H9 (cell line): ENCODE measurements at regions not wholly inside any gene's neighbourhood (a gene's known extent, or its start where the extent isn't known, plus 50 kb on each side); places are given as distances from the start of the nearest gene placed in this dataset.

Experiments
- DNase-seq: peaks from one replicate; pipeline ENCODE4 v3.0.0-alpha.2; 2017
- H2AFZ ChIP-seq: one replicate; pipeline ENCODE4 v1.6.1; 2013; ENCODE audit warnings: mild to moderate bottlenecking, low read length, control low read depth, moderate library complexity
- H2AK5ac ChIP-seq: 2 replicates; pipeline ENCODE4 v1.6.1; 2013; ENCODE audit warnings: low read length, control low read depth, mixed read lengths; ENCODE audit not compliant: insufficient read length
- H2BK120ac ChIP-seq: one replicate; pipeline ENCODE4 v1.6.1; 2013; ENCODE audit warnings: low read depth, mild to moderate bottlenecking, low read length, control low read depth, inconsistent platforms; ENCODE audit not compliant: poor library complexity, severe bottlenecking
- H2BK12ac ChIP-seq: 2 replicates; pipeline ENCODE4 v1.6.1; 2013; ENCODE audit warnings: low read length, control low read depth, mixed read lengths, low read depth; ENCODE audit not compliant: insufficient read length
- H2BK15ac ChIP-seq: 2 replicates; pipeline ENCODE4 v1.6.1; 2013; ENCODE audit warnings: low read depth, low read length, control low read depth
- H2BK20ac ChIP-seq: one replicate; pipeline ENCODE4 v1.6.1; 2013; ENCODE audit warnings: low read depth, mild to moderate bottlenecking, low read length, control low read depth, inconsistent platforms; ENCODE audit not compliant: poor library complexity, severe bottlenecking
- H2BK5ac ChIP-seq: 2 replicates; pipeline ENCODE4 v1.6.1; 2013; ENCODE audit warnings: low read length, control low read depth, mixed read lengths; ENCODE audit not compliant: insufficient read length
- H3K14ac ChIP-seq: 2 replicates; pipeline ENCODE4 v1.6.1; 2013; ENCODE audit warnings: low read length, control low read depth; ENCODE audit not compliant: insufficient read depth
- H3K18ac ChIP-seq: 2 replicates; pipeline ENCODE4 v1.6.1; 2013; ENCODE audit warnings: low read depth, mild to moderate bottlenecking, mixed read lengths, low read length, control low read depth; ENCODE audit not compliant: insufficient read length
- H3K23ac ChIP-seq: 2 replicates; pipeline ENCODE4 v1.6.1; 2013; ENCODE audit warnings: low read length, control low read depth, mixed read lengths, low read depth; ENCODE audit not compliant: insufficient read length
- H3K23me2 ChIP-seq: 2 replicates; pipeline ENCODE4 v1.6.1; 2013; ENCODE audit warnings: low read depth, mild to moderate bottlenecking, mixed read lengths, low read length, control low read depth; ENCODE audit not compliant: insufficient read length, poor library complexity, severe bottlenecking
- H3K27ac ChIP-seq: 2 replicates; pipeline ENCODE4 v1.5.1; 2013; ENCODE audit warnings: low read length, control low read depth, mixed read lengths, low read depth; ENCODE audit not compliant: insufficient read length
- H3K27me3 ChIP-seq: 2 replicates; pipeline ENCODE4 v1.6.1; 2013; ENCODE audit warnings: low read length, control low read depth, inconsistent platforms; ENCODE audit not compliant: insufficient read depth
- H3K4ac ChIP-seq: 2 replicates; pipeline ENCODE4 v1.6.1; 2013; ENCODE audit warnings: low read depth, mild to moderate bottlenecking, control low read depth, inconsistent platforms, low read length, moderate library complexity
- H3K4me1 ChIP-seq: 2 replicates; pipeline ENCODE4 v1.6.1; 2013; ENCODE audit warnings: low read length, control low read depth, inconsistent platforms; ENCODE audit not compliant: insufficient read depth
- H3K4me2 ChIP-seq: 2 replicates; pipeline ENCODE4 v1.6.1; 2013; ENCODE audit warnings: low read length, control low read depth, mixed read lengths; ENCODE audit not compliant: insufficient read length, insufficient read depth
- H3K56ac ChIP-seq: 2 replicates; pipeline ENCODE4 v1.6.1; 2013; ENCODE audit warnings: low read depth, mild to moderate bottlenecking, mixed read lengths, low read length, control low read depth; ENCODE audit not compliant: insufficient read length
- H3K79me1 ChIP-seq: 2 replicates; pipeline ENCODE4 v1.6.1; 2013; ENCODE audit warnings: low read depth, mild to moderate bottlenecking, moderate library complexity, low read length, control low read depth, inconsistent platforms; ENCODE audit not compliant: insufficient read depth, poor library complexity, severe bottlenecking
- H3K79me2 ChIP-seq: 2 replicates; pipeline ENCODE4 v1.6.1; 2013; ENCODE audit warnings: low read length, control low read depth, inconsistent platforms; ENCODE audit not compliant: insufficient read depth
- H3K9ac ChIP-seq: 2 replicates; pipeline ENCODE4 v1.6.1; 2013; ENCODE audit warnings: low read length, control low read depth, mixed read lengths; ENCODE audit not compliant: insufficient read length; ENCODE audit errors: extremely low read depth
- H3K9me3 ChIP-seq: one replicate; pipeline ENCODE4 v1.6.1; 2013; ENCODE audit warnings: low read depth, low read length, inconsistent platforms; ENCODE audit not compliant: control insufficient read depth
- H3T11ph ChIP-seq: one replicate; pipeline ENCODE4 v1.6.1; 2013; ENCODE audit warnings: mild to moderate bottlenecking, low read length, control low read depth, inconsistent platforms
- H4K20me1 ChIP-seq: one replicate; pipeline ENCODE4 v1.6.1; 2013; ENCODE audit not compliant: control insufficient read depth, insufficient read length, insufficient read depth
- H4K5ac ChIP-seq: 2 replicates; pipeline ENCODE4 v1.6.1; 2013; ENCODE audit warnings: low read depth, mild to moderate bottlenecking, mixed read lengths, low read length, control low read depth; ENCODE audit not compliant: insufficient read length
- H4K8ac ChIP-seq: replicated peaks from 2 replicates; pipeline ENCODE4 v1.6.1; 2013; ENCODE audit warnings: low read length, control low read depth, mixed read lengths, low read depth; ENCODE audit not compliant: insufficient read length
- H4K91ac ChIP-seq: 2 replicates; pipeline ENCODE4 v1.6.1; 2013; ENCODE audit warnings: low read depth, mild to moderate bottlenecking, moderate library complexity, mixed read lengths, low read length, control low read depth; ENCODE audit not compliant: insufficient read length
- H3K27ac Mint-ChIP-seq, 3 experiments: 2 replicates in 2 of 3; 3 replicates in 1 of 3; pipeline ENCODE4 v1.8.0; 2020 to 2021; ENCODE audit warnings: mixed read lengths in 3 of 3, mild to moderate bottlenecking in 1 of 3, moderate library complexity in 1 of 3
- H3K27me3 Mint-ChIP-seq: 2 replicates; pipeline ENCODE4 v1.8.0; 2021; ENCODE audit warnings: low read depth, mild to moderate bottlenecking, moderate library complexity, mixed read lengths
- H3K36me3 Mint-ChIP-seq, 3 experiments: 2 replicates in 2 of 3; 3 replicates in 1 of 3; pipeline ENCODE4 v1.8.0; 2020 to 2021; ENCODE audit warnings: low read depth in 3 of 3, mixed read lengths in 3 of 3; ENCODE audit not compliant: insufficient read depth in 1 of 3
- H3K4me1 Mint-ChIP-seq, 2 experiments: 2 replicates each; pipeline ENCODE4 v1.8.0; 2020; ENCODE audit warnings: mixed read lengths in 2 of 2
- H3K4me3 Mint-ChIP-seq, 2 experiments: 2 replicates in 1 of 2; 3 replicates in 1 of 2; pipeline ENCODE4 v1.8.0; 2020 to 2021; ENCODE audit warnings: mild to moderate bottlenecking in 2 of 2, mixed read lengths in 2 of 2, moderate library complexity in 1 of 2
- H3K9me3 Mint-ChIP-seq, 2 experiments: 2 replicates in 1 of 2; 3 replicates in 1 of 2; pipeline ENCODE4 v1.8.0; 2020; ENCODE audit warnings: mild to moderate bottlenecking in 2 of 2, mixed read lengths in 2 of 2, moderate library complexity in 1 of 2
- CTCF ChIP-seq: fragments of 200-600 bp; sonication (generic); conservative IDR thresholded peaks from 3 replicates; pipeline ENCODE4 v1.8.0; 2021; ENCODE audit warnings: antibody characterized with exemption, mild to moderate bottlenecking
- WGBS: extraction: QIAGEN DNeasy Blood & Tissue Kit; methylation state at CpG from one replicate; pipeline ENCODE4 v1.1.7; 2013; ENCODE audit warnings: missing lambda C conversion rate, low lambda C conversion rate, mixed read lengths; ENCODE audit not compliant: insufficient read length; ENCODE audit errors: extremely low coverage; 5-methylcytosine and 5-hydroxymethylcytosine counted together

GRCh38 chr6:1104988-1105670 lies 206.8 kb upstream of the FOXQ1 start:
- H4K5ac ChIP-seq: no peak overlapping the region
- peaks cover 72% of the 10 kb centered on the region for H3K27me3 ChIP-seq
- no CpG with 5 or more reads among the region's 8 CpGs for WGBS
- H3K79me2 ChIP-seq: no peaks in the 10 kb centered on the region
- H3K18ac ChIP-seq: no peak overlapping the region
- H3K4me2 ChIP-seq: no peak overlapping the region
- H2AFZ ChIP-seq: no peak overlapping the region
- no peaks in the 10 kb centered on the region for H4K20me1 ChIP-seq
- H2BK20ac ChIP-seq: no peak overlapping the region
- H3K4ac ChIP-seq: no peak overlapping the region
- H3K23ac ChIP-seq: no peak overlapping the region
- H3K4me1 ChIP-seq: peaks cover 4% of the 10 kb centered on the region; the same call in 1 of the 2 replicates
- no peak overlapping the region for H2BK120ac ChIP-seq
- no peak overlapping the region; a peak in 1 of 5 replicates for H3K4me3 Mint-ChIP-seq
- no peak overlapping the region for H2BK5ac ChIP-seq
- H3K56ac ChIP-seq: no peak overlapping the region
- H3K36me3 Mint-ChIP-seq: peaks cover 0 to 21% (median 10%) of the 10 kb centered on the region in 3 experiments; a peak in 6 of 7 replicates
- H3K79me1 ChIP-seq: no peaks in the 10 kb centered on the region
- peaks cover 100% of the 10 kb centered on the region for H3K27me3 Mint-ChIP-seq
- no peak overlapping the region for H2BK12ac ChIP-seq
- H3K14ac ChIP-seq: no peak overlapping the region
- H3K27ac ChIP-seq: no peak overlapping the region
- no peak overlapping the region for H4K91ac ChIP-seq
- H2BK15ac ChIP-seq: no peak overlapping the region
- TF ChIP-seq CTCF: no peak
- H4K8ac ChIP-seq: no peak overlapping the region
- no peaks in the 10 kb centered on the region for H3K9me3 ChIP-seq
- H3K9me3 Mint-ChIP-seq: peaks cover 21 to 25% of the 10 kb centered on the region in 2 experiments
- no peak overlapping the region for H2AK5ac ChIP-seq
- H3K9ac ChIP-seq: no peak overlapping the region
- no peak overlapping the region for H3T11ph ChIP-seq
- DNase-seq: no peak
- H3K4me1 Mint-ChIP-seq: peaks cover 24% of the 10 kb centered on the region in 2 experiments
- H3K23me2 ChIP-seq: no peaks in the 10 kb centered on the region
- H3K27ac Mint-ChIP-seq: 0 out of 7 replicates have a peak overlapping the region, but pooled peaks of 1 of the 3 experiments have one; percentile 27
